OCI-LY1 (cell line): ENCODE measurements at regions not wholly inside any gene's neighbourhood (a gene's known extent, or its start where the extent isn't known, plus 50 kb on each side); places are given as distances from the start of the nearest gene placed in this dataset.
"Not testable (repeated sequence)": the region's sequence is repeated elsewhere in the genome, so short reads cannot be mapped to it uniquely, and the experiment has no call there.

Source experiments
- H2AFZ ChIP-seq: fragments of 200-600 bp; sonication (generic), shearing (Covaris generic); 2 replicates; pipeline ENCODE4 v1.6.0; 2014; ENCODE audit warnings: antibody characterized with exemption, mild to moderate bottlenecking, low read length
- H3F3A ChIP-seq: fragments of 200-600 bp; sonication (generic), shearing (Covaris generic); 2 replicates; pipeline ENCODE4 v1.6.0; 2014; ENCODE audit warnings: mild to moderate bottlenecking, antibody characterized with exemption, low read length, moderate library complexity; ENCODE audit not compliant: insufficient read depth
- H3K27ac ChIP-seq: fragments of 200-600 bp; sonication (generic); 2 replicates; pipeline ENCODE4 v1.5.1; 2014; ENCODE audit warnings: low read length, mixed run types, mild to moderate bottlenecking, low read depth; ENCODE audit not compliant: poor library complexity, severe bottlenecking
- H3K27me3 ChIP-seq: fragments of 200-600 bp; sonication (generic); 2 replicates; pipeline ENCODE4 v1.6.0; 2014; ENCODE audit warnings: antibody characterized with exemption, mild to moderate bottlenecking, low read length, moderate library complexity; ENCODE audit not compliant: insufficient read depth
- H3K36me3 ChIP-seq: fragments of 200-600 bp; sonication (generic); 2 replicates; pipeline ENCODE4 v1.6.1; 2014; ENCODE audit warnings: mild to moderate bottlenecking, antibody characterized with exemption, low read length, moderate library complexity, mixed read lengths; ENCODE audit not compliant: insufficient read depth
- H3K4me1 ChIP-seq: fragments of 200-600 bp; sonication (generic); 2 replicates; pipeline ENCODE4 v1.5.1; 2014; ENCODE audit warnings: mild to moderate bottlenecking, low read length, moderate library complexity; ENCODE audit not compliant: insufficient read depth, severe bottlenecking
- H3K4me2 ChIP-seq: fragments of 200-600 bp; sonication (generic), shearing (Covaris generic); 2 replicates; pipeline ENCODE4 v1.6.1; 2014; ENCODE audit warnings: low read length
- H3K4me3 ChIP-seq: fragments of 200-600 bp; sonication (generic); 2 replicates; pipeline ENCODE4 v1.5.1; 2014; ENCODE audit warnings: low read length, low read depth, mild to moderate bottlenecking, mixed read lengths; ENCODE audit not compliant: poor library complexity, severe bottlenecking
- H3K79me2 ChIP-seq: fragments of 200-600 bp; shearing (Covaris generic); 2 replicates; pipeline ENCODE4 v1.6.1; 2016; ENCODE audit warnings: mixed run types, low read length, mixed read lengths; ENCODE audit not compliant: insufficient read depth
- H3K9ac ChIP-seq: fragments of 200-600 bp; sonication (generic), shearing (Covaris generic); 2 replicates; pipeline ENCODE4 v1.6.1; 2014; ENCODE audit warnings: mild to moderate bottlenecking, low read length, mixed read lengths
- H3K9me2 ChIP-seq: fragments of 200-600 bp; sonication (generic), shearing (Covaris generic); 2 replicates; pipeline ENCODE4 v1.6.1; 2014; ENCODE audit warnings: low read depth, mild to moderate bottlenecking, low read length, mixed read lengths
- H3K9me3 ChIP-seq: fragments of 200-600 bp; shearing (Covaris generic); 2 replicates; pipeline ENCODE4 v1.6.1; 2014; ENCODE audit warnings: low read length, mixed read lengths
- H4K20me1 ChIP-seq: fragments of 200-600 bp; sonication (generic), shearing (Covaris generic); 2 replicates; pipeline ENCODE4 v1.6.0; 2016; ENCODE audit warnings: mild to moderate bottlenecking, low read length; ENCODE audit not compliant: insufficient read depth
- EZH2 ChIP-seq: fragments of 200-600 bp; sonication (generic), shearing (Covaris generic); IDR thresholded peaks from 2 replicates; pipeline ENCODE4 v1.8.0; 2017; ENCODE audit warnings: borderline replicate concordance, mixed run types, mild to moderate bottlenecking, antibody characterized with exemption, low read length, moderate library complexity, mixed read lengths
- TF ChIP-seq, protein P1 (sequence below): fragments of 200-600 bp; sonication (generic), shearing (Covaris generic); IDR thresholded peaks from 2 replicates; pipeline ENCODE4 v1.5.1; 2017; ENCODE audit warnings: mild to moderate bottlenecking, antibody characterized with exemption, low read length, moderate library complexity, mixed read lengths

GRCh38 chr4:27807207-27807606 is 946.6 kb downstream of the STIM2 start:
- no peak overlapping the region for H3K9ac ChIP-seq
- no peak overlapping the region for H3K4me2 ChIP-seq
- H3K27me3 ChIP-seq: no peaks in the 10 kb centered on the region
- H3K4me1 ChIP-seq: no peaks in the 10 kb centered on the region
- no peaks in the 10 kb centered on the region for H3K9me3 ChIP-seq
- no peak overlapping the region for H3K27ac ChIP-seq
- H3F3A ChIP-seq: no peaks in the 10 kb centered on the region
- H2AFZ ChIP-seq: no peak overlapping the region
- H3K9me2 ChIP-seq: no peaks in the 10 kb centered on the region
- no peaks in the 10 kb centered on the region for H4K20me1 ChIP-seq
- no peak for TF ChIP-seq EZH2
- TF ChIP-seq, protein P1, sequence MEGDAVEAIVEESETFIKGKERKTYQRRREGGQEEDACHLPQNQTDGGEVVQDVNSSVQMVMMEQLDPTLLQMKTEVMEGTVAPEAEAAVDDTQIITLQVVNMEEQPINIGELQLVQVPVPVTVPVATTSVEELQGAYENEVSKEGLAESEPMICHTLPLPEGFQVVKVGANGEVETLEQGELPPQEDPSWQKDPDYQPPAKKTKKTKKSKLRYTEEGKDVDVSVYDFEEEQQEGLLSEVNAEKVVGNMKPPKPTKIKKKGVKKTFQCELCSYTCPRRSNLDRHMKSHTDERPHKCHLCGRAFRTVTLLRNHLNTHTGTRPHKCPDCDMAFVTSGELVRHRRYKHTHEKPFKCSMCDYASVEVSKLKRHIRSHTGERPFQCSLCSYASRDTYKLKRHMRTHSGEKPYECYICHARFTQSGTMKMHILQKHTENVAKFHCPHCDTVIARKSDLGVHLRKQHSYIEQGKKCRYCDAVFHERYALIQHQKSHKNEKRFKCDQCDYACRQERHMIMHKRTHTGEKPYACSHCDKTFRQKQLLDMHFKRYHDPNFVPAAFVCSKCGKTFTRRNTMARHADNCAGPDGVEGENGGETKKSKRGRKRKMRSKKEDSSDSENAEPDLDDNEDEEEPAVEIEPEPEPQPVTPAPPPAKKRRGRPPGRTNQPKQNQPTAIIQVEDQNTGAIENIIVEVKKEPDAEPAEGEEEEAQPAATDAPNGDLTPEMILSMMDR: no peak
- H3K79me2 ChIP-seq: no peaks in the 10 kb centered on the region
- no peak overlapping the region for H3K4me3 ChIP-seq
- no peaks in the 10 kb centered on the region for H3K36me3 ChIP-seq

GRCh38 chr4:27811948-27812347 is 951.3 kb downstream of the STIM2 start:
- H3K4me1 ChIP-seq: no peaks in the 10 kb centered on the region
- TF ChIP-seq, protein P1: no peak
- TF ChIP-seq EZH2: no peak
- no peak overlapping the region for H3K27ac ChIP-seq
- no peaks in the 10 kb centered on the region for H3K9me3 ChIP-seq
- no peak overlapping the region for H3K4me3 ChIP-seq
- no peaks in the 10 kb centered on the region for H3K79me2 ChIP-seq
- no peak overlapping the region for H2AFZ ChIP-seq
- no peaks in the 10 kb centered on the region for H3K9me2 ChIP-seq
- H3F3A ChIP-seq: no peaks in the 10 kb centered on the region
- H3K9ac ChIP-seq: no peak overlapping the region
- no peaks in the 10 kb centered on the region for H3K36me3 ChIP-seq
- no peaks in the 10 kb centered on the region for H3K27me3 ChIP-seq
- H4K20me1 ChIP-seq: no peaks in the 10 kb centered on the region
- H3K4me2 ChIP-seq: no peak overlapping the region

DNA sequence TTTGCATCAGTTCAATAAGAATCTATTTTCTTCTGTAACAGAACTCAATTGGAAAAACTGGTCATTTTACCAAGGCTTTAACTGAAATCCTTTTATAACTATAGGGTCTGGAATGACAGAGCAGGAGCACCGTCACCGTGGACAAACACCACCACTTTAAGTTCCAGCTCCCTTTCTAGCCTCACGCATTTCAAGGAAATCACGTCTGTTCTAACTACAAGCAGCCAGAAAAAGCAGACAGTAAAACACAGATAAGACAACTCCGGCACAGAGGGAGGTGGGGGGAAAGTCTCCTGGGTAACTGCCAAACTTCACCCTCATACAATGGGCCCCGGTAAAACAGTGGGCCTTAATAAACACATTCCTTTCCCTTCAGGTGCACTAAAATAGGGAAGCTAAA is 952.6 kb downstream of the STIM2 start:
- H3K79me2 ChIP-seq, H4K20me1 ChIP-seq, H3K9me3 ChIP-seq, H3K27me3 ChIP-seq, H3K9ac ChIP-seq, H3K4me2 ChIP-seq, H3K27ac ChIP-seq, H3F3A ChIP-seq, H2AFZ ChIP-seq, H3K4me1 ChIP-seq, H3K36me3 ChIP-seq, H3K9me2 ChIP-seq, H3K4me3 ChIP-seq: not testable (repeated sequence)

GRCh38 chr4:27813699-27814425 is 953.2 kb downstream of the STIM2 start:
- not testable (repeated sequence) for H3K4me1 ChIP-seq, H3K27ac ChIP-seq, H3K9me3 ChIP-seq, H3K4me3 ChIP-seq, H3K4me2 ChIP-seq, H3K9me2 ChIP-seq, H4K20me1 ChIP-seq, H3K36me3 ChIP-seq, H3F3A ChIP-seq, H3K27me3 ChIP-seq, H3K9ac ChIP-seq, H3K79me2 ChIP-seq, H2AFZ ChIP-seq
